Mucosa of descending colon (tissue), 3 donors: ENCODE measurements at regions not wholly inside any gene's neighbourhood (a gene's known extent, or its start where the extent isn't known, plus 50 kb on each side); places are given as distances from the start of the nearest gene placed in this dataset.

ENCODE experiments used
- ATAC-seq: fragments of 200-7000 bp; cut with Tn5 transposase; one replicate; pipeline ENCODE4 v1.9.1; 2020; ENCODE audit warnings: mild to moderate bottlenecking, moderate library complexity
- DNase-seq, 3 donors: peaks; one replicate each; pipeline ENCODE4 v3.0.0-alpha.2; 2020
- H3K36me3 ChIP-seq: fragments of 200-600 bp; one replicate; pipeline ENCODE4 v1.8.0; 2021; ENCODE audit warnings: low read depth, mild to moderate bottlenecking
- H3K4me1 ChIP-seq: fragments of 200-600 bp; one replicate; pipeline ENCODE4 v1.8.0; 2021; ENCODE audit warnings: low read depth, mild to moderate bottlenecking
- H3K4me3 ChIP-seq: fragments of 200-600 bp; one replicate; pipeline ENCODE4 v1.8.0; 2021; ENCODE audit warnings: mild to moderate bottlenecking
- H3K9me3 ChIP-seq: fragments of 200-600 bp; one replicate; pipeline ENCODE4 v1.8.0; 2021; ENCODE audit warnings: mild to moderate bottlenecking
- CTCF ChIP-seq: fragments of 200-600 bp; IDR thresholded peaks from one replicate; pipeline ENCODE4 v1.8.0; 2022; ENCODE audit warnings: antibody characterized with exemption, mild to moderate bottlenecking
- intact Hi-C, 2 donors: fragments of 100-400 bp; cut with DNase I in 1 of 2; cut with micrococcal nuclease in 1 of 2; formaldehyde crosslinking; loops; one replicate each; pipeline versions ENCODE4 v1.11.0 to v1.11.1; 2022; cut with DNase I, micrococcal nuclease
- donor health status: DM: no; HTN: no; CAD: no; lungs with moderate emphysema.
- donor health status: DM: no; HTN: no; CAD: no.
- donor health status: DM: no; HTN: yes; CAD: no.

GRCh38 chr12:132439333-132439904 lies 50.5 kb upstream of the FBRSL1 start:
- no peak for TF ChIP-seq CTCF
- DNase-seq (peak in 1 of 3 donors; percentile 57), ATAC-seq (peak; percentile 7)
- intact Hi-C loops = no loop called here
- Histone ChIP-seq H3K9me3 (no peaks in the 10 kb centered on the region), H3K4me3 (no peak overlapping the region), H3K36me3 (no peaks in the 10 kb centered on the region), H3K4me1 (no peaks in the 10 kb centered on the region)

GRCh38 chr12:132438726-132439125 lies 51.2 kb upstream of the FBRSL1 start:
- Histone ChIP-seq H3K36me3 (no peaks in the 10 kb centered on the region), H3K9me3 (no peaks in the 10 kb centered on the region), H3K4me3 (no peak overlapping the region), H3K4me1 (peaks cover 2% of the 10 kb centered on the region)
- no peak for TF ChIP-seq CTCF
- DNase-seq (peak in 1 of 3 donors; percentile 54), ATAC-seq (no peak)
- intact Hi-C loops = no loop called here

- intact Hi-C loops = no loop called here
- H3K9me3 ChIP-seq = no peaks in the 10 kb centered on the region
- peaks cover 4% of the 10 kb centered on the region for H3K4me1 ChIP-seq
- DNase-seq (peak in 2 of 3 donors; percentile 21 to 43), ATAC-seq (peak; percentile 13)
- TF ChIP-seq CTCF = no peak
- H3K36me3 ChIP-seq = no peaks in the 10 kb centered on the region
- H3K4me3 ChIP-seq = no peak overlapping the region
These were observed 51.8 kb upstream of the FBRSL1 start for GRCh38 chr12:132437943-132438700.

- TF ChIP-seq CTCF = no peak
- Histone ChIP-seq H3K4me3 (no peak overlapping the region), H3K4me1 (peaks cover 4% of the 10 kb centered on the region), H3K36me3 (no peaks in the 10 kb centered on the region), H3K9me3 (no peaks in the 10 kb centered on the region)
- intact Hi-C loops = no loop called here
- peak; percentile 21 for ATAC-seq
- peak in 1 of 3 donors; percentile 47 for DNase-seq
These were observed 52.6 kb upstream of the FBRSL1 start for GRCh38 chr12:132437252-132437932.

GRCh38 chr12:132436791-132437251 lies 53.1 kb upstream of the FBRSL1 start:
- no peaks in the 10 kb centered on the region for H3K36me3 ChIP-seq
- DNase-seq = peak in 1 of 3 donors; percentile 15
- intact Hi-C loops = no loop called here
- no peaks in the 10 kb centered on the region for H3K9me3 ChIP-seq
- ATAC-seq = no peak
- H3K4me3 ChIP-seq = no peak overlapping the region
- no peak for TF ChIP-seq CTCF
- peaks cover 4% of the 10 kb centered on the region for H3K4me1 ChIP-seq
